ENCODE measurements at regions not wholly inside any gene's neighbourhood (a gene's known extent, or its start where the extent isn't known, plus 50 kb on each side); places are given as distances from the start of the nearest gene placed in this dataset.

DNA sequence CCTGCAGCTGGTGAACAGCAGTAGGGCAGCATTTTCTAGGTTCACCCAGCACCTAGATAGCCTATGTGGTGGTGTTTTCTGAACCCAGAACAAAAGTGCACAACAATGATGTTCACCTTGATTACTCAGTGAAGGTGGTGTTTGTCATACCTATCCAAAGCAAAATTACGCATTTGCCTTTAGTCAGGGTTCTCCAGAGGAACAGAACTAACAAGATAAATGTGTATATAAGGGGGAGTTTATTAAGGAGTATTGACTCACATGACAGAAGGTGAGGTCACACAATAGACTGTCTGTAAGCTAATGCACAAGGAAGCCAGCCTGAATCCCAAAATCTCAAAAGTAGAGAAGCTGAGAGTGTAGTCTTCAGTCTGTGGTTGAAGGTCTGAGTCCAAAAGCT lies 85.9 kb upstream of the NLGN4Y start:
- no peak overlapping the region for H2AFZ ChIP-seq (ENCODE audit: low read depth, low read length)
- H3K36me3 ChIP-seq (ENCODE audit: insufficient read depth, low read length) = no peaks in the 10 kb centered on the region
- TF ChIP-seq, protein P1, sequence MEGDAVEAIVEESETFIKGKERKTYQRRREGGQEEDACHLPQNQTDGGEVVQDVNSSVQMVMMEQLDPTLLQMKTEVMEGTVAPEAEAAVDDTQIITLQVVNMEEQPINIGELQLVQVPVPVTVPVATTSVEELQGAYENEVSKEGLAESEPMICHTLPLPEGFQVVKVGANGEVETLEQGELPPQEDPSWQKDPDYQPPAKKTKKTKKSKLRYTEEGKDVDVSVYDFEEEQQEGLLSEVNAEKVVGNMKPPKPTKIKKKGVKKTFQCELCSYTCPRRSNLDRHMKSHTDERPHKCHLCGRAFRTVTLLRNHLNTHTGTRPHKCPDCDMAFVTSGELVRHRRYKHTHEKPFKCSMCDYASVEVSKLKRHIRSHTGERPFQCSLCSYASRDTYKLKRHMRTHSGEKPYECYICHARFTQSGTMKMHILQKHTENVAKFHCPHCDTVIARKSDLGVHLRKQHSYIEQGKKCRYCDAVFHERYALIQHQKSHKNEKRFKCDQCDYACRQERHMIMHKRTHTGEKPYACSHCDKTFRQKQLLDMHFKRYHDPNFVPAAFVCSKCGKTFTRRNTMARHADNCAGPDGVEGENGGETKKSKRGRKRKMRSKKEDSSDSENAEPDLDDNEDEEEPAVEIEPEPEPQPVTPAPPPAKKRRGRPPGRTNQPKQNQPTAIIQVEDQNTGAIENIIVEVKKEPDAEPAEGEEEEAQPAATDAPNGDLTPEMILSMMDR (IDR thresholded peaks at IDR 0.05; ENCODE audit: poor library complexity, severe bottlenecking) = no peak
- no peak for TF ChIP-seq TAF1 (IDR thresholded peaks at IDR 0.05; ENCODE audit: low read depth)
- TF ChIP-seq POLR2AphosphoS5 (IDR thresholded peaks at IDR 0.05) = no peak
- TF ChIP-seq, protein P2, sequence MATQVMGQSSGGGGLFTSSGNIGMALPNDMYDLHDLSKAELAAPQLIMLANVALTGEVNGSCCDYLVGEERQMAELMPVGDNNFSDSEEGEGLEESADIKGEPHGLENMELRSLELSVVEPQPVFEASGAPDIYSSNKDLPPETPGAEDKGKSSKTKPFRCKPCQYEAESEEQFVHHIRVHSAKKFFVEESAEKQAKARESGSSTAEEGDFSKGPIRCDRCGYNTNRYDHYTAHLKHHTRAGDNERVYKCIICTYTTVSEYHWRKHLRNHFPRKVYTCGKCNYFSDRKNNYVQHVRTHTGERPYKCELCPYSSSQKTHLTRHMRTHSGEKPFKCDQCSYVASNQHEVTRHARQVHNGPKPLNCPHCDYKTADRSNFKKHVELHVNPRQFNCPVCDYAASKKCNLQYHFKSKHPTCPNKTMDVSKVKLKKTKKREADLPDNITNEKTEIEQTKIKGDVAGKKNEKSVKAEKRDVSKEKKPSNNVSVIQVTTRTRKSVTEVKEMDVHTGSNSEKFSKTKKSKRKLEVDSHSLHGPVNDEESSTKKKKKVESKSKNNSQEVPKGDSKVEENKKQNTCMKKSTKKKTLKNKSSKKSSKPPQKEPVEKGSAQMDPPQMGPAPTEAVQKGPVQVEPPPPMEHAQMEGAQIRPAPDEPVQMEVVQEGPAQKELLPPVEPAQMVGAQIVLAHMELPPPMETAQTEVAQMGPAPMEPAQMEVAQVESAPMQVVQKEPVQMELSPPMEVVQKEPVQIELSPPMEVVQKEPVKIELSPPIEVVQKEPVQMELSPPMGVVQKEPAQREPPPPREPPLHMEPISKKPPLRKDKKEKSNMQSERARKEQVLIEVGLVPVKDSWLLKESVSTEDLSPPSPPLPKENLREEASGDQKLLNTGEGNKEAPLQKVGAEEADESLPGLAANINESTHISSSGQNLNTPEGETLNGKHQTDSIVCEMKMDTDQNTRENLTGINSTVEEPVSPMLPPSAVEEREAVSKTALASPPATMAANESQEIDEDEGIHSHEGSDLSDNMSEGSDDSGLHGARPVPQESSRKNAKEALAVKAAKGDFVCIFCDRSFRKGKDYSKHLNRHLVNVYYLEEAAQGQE (IDR thresholded peaks at IDR 0.05; ENCODE audit: borderline replicate concordance) = no peak
- no peak for TF ChIP-seq EZH2 (IDR thresholded peaks at IDR 0.05; ENCODE audit: borderline replicate concordance, insufficient read depth, low read length, poor library complexity, severe bottlenecking)
- TF ChIP-seq RAD21 (conservative IDR thresholded peaks at IDR 0.05) = no peak
- TF ChIP-seq MXI1 (conservative IDR thresholded peaks at IDR 0.05; ENCODE audit: poor library complexity, severe bottlenecking) = no peak
- TF ChIP-seq EP300 (conservative IDR thresholded peaks at IDR 0.05; ENCODE audit: poor library complexity, severe bottlenecking) = no peak
- TF ChIP-seq SMC3 (conservative IDR thresholded peaks at IDR 0.05; ENCODE audit: poor library complexity) = no peak
- no peaks in the 10 kb centered on the region for H3K79me2 ChIP-seq (replicated peaks; ENCODE audit: insufficient read depth, low read length)
- no peaks in the 10 kb centered on the region for H3K9me3 ChIP-seq (ENCODE audit: low read length)
- H3K27ac ChIP-seq (ENCODE audit: low read length) = no peak overlapping the region
- no peaks in the 10 kb centered on the region for H3K27me3 ChIP-seq (ENCODE audit: insufficient read depth, low read depth, low read length)
- no peak overlapping the region for H3K9ac ChIP-seq (ENCODE audit: low read length)
- H4K20me1 ChIP-seq (ENCODE audit: insufficient read depth) = no peaks in the 10 kb centered on the region
- H3F3A ChIP-seq (ENCODE audit: insufficient read depth, low read length, poor library complexity, severe bottlenecking) = no peaks in the 10 kb centered on the region
- no peak overlapping the region for H3K4me3 ChIP-seq (ENCODE audit: low read length)
- H3K9me2 ChIP-seq (ENCODE audit: insufficient read depth, low read length) = no peaks in the 10 kb centered on the region
- no peak overlapping the region for H3K4me2 ChIP-seq (ENCODE audit: low read length)

DNA sequence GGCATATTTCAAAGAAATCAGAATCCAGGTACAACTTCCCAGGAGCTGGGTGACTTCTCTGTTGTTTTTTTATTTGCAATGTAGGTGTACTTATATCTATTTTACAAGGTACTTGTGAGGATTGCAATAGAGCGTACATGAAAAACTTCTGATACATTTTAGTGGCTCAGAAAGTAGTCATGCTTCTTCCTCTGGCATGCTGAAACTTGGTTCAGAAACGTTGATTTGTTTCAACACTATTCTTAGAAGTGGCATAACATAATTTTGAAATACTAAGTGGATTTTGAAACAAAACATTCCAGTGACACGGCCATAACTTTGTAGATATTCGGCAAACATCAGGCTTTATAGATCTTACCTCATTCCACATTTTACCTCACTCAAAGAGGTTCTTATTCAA lies 79.8 kb upstream of the NLGN4Y start:
- no peaks in the 10 kb centered on the region for H3K36me3 ChIP-seq (ENCODE audit: insufficient read depth, low read length)
- H3K4me3 ChIP-seq (ENCODE audit: low read length) = no peak overlapping the region
- no peaks in the 10 kb centered on the region for H3F3A ChIP-seq (ENCODE audit: insufficient read depth, low read length, poor library complexity, severe bottlenecking)
- no peaks in the 10 kb centered on the region for H4K20me1 ChIP-seq (ENCODE audit: insufficient read depth)
- H3K27ac ChIP-seq (ENCODE audit: low read length) = no peak overlapping the region
- TF ChIP-seq EZH2 (IDR thresholded peaks at IDR 0.05; ENCODE audit: borderline replicate concordance, insufficient read depth, low read length, poor library complexity, severe bottlenecking) (no peak), SMC3 (conservative IDR thresholded peaks at IDR 0.05; ENCODE audit: poor library complexity) (no peak), EP300 (conservative IDR thresholded peaks at IDR 0.05; ENCODE audit: poor library complexity, severe bottlenecking) (no peak), MXI1 (conservative IDR thresholded peaks at IDR 0.05; ENCODE audit: poor library complexity, severe bottlenecking) (no peak), POLR2AphosphoS5 (IDR thresholded peaks at IDR 0.05) (no peak), TAF1 (IDR thresholded peaks at IDR 0.05; ENCODE audit: low read depth) (no peak)
- TF ChIP-seq, protein P2 (IDR thresholded peaks at IDR 0.05; ENCODE audit: borderline replicate concordance) = no peak
- TF ChIP-seq, protein P1 (IDR thresholded peaks at IDR 0.05; ENCODE audit: poor library complexity, severe bottlenecking) = no peak
- no peak overlapping the region for H2AFZ ChIP-seq (ENCODE audit: low read depth, low read length)
- H3K9me2 ChIP-seq (ENCODE audit: insufficient read depth, low read length) = no peaks in the 10 kb centered on the region
- no peaks in the 10 kb centered on the region for H3K9me3 ChIP-seq (ENCODE audit: low read length)
- no peaks in the 10 kb centered on the region for H3K27me3 ChIP-seq (ENCODE audit: insufficient read depth, low read depth, low read length)
- H3K79me2 ChIP-seq (replicated peaks; ENCODE audit: insufficient read depth, low read length) = no peaks in the 10 kb centered on the region
- no peak overlapping the region for H3K4me2 ChIP-seq (ENCODE audit: low read length)
- no peak overlapping the region for H3K9ac ChIP-seq (ENCODE audit: low read length)

Measured in neural cell (in vitro differentiated cells).